ENCODE measurements at regions not wholly inside any gene's neighbourhood (a gene's known extent, or its start where the extent isn't known, plus 50 kb on each side); places are given as distances from the start of the nearest gene placed in this dataset.

- no peak for ATAC-seq
- TF ChIP-seq ISL1 (CRISPR knock-in tag; IDR thresholded peaks at IDR 0.05): peak; percentile 31
- TF ChIP-seq ZNF565 (CRISPR knock-in tag; conservative IDR thresholded peaks at IDR 0.05; ENCODE audit: low read depth): 0 out of 2 replicates have a peak, but pooled peaks have one; percentile 21
- TF ChIP-seq PPARA (CRISPR knock-in tag; IDR thresholded peaks at IDR 0.05; ENCODE audit: borderline replicate concordance): no peak
Observed at GRCh38 chr2:117760916-117761315, 53.6 kb upstream of the DDX18 start.

- TF ChIP-seq POU6F1 (CRISPR knock-in tag; IDR thresholded peaks at IDR 0.05; ENCODE audit: borderline replicate concordance, low read depth) (no peak), PATZ1 (CRISPR knock-in tag; IDR thresholded peaks at IDR 0.05; ENCODE audit: borderline replicate concordance) (no peak), BACH2 (CRISPR knock-in tag; IDR thresholded peaks at IDR 0.05; ENCODE audit: borderline replicate concordance) (no peak), ARNTL (CRISPR knock-in tag; IDR thresholded peaks at IDR 0.05; ENCODE audit: borderline replicate concordance, low read depth) (no peak), ZFP3 (CRISPR knock-in tag; IDR thresholded peaks at IDR 0.05) (no peak), RARB (CRISPR knock-in tag; IDR thresholded peaks at IDR 0.05) (no peak), ZC3H10 (CRISPR knock-in tag; IDR thresholded peaks at IDR 0.05) (no peak), CREB5 (CRISPR knock-in tag; IDR thresholded peaks at IDR 0.05; ENCODE audit: low read depth) (no peak), TSHZ2 (CRISPR knock-in tag; IDR thresholded peaks at IDR 0.05) (no peak), SNAI2 (CRISPR knock-in tag; IDR thresholded peaks at IDR 0.05) (no peak), ESRRG (CRISPR knock-in tag; IDR thresholded peaks at IDR 0.05) (no peak), OSR1 (CRISPR knock-in tag; IDR thresholded peaks at IDR 0.05) (no peak), ZNF565 (CRISPR knock-in tag; conservative IDR thresholded peaks at IDR 0.05; ENCODE audit: low read depth) (no peak), GLIS3 (CRISPR knock-in tag; IDR thresholded peaks at IDR 0.05) (no peak), ISL1 (CRISPR knock-in tag; IDR thresholded peaks at IDR 0.05) (no peak), CSDC2 (CRISPR knock-in tag; IDR thresholded peaks at IDR 0.05) (no peak), PPARA (CRISPR knock-in tag; IDR thresholded peaks at IDR 0.05; ENCODE audit: borderline replicate concordance) (no peak), ZNF70 (CRISPR knock-in tag; IDR thresholded peaks at IDR 0.05) (no peak), TOX (CRISPR knock-in tag; IDR thresholded peaks at IDR 0.05; ENCODE audit: borderline replicate concordance) (no peak)
- no peak for ATAC-seq
Observed at GRCh38 chr2:117762454-117762853, 52.0 kb upstream of the DDX18 start.

GRCh38 chr2:117763804-117764203 is 50.7 kb upstream of the DDX18 start:
- TF ChIP-seq ZNF8 (CRISPR knock-in tag; IDR thresholded peaks at IDR 0.05): no peak
- peak; percentile 32; the same call in 1 of the 2 replicates for TF ChIP-seq ISL1 (CRISPR knock-in tag; IDR thresholded peaks at IDR 0.05)
- no peak for ATAC-seq
